ENCODE measurements at regions not wholly inside any gene's neighbourhood (a gene's known extent, or its start where the extent isn't known, plus 50 kb on each side); places are given as distances from the start of the nearest gene placed in this dataset.

- H3K9me2 ChIP-seq (ENCODE audit: insufficient read depth, low read length) = no peaks in the 10 kb centered on the region
- H3K9ac ChIP-seq (ENCODE audit: low read length) = no peak overlapping the region
- no peaks in the 10 kb centered on the region for H3F3A ChIP-seq (ENCODE audit: insufficient read depth, low read length, poor library complexity, severe bottlenecking)
- H3K36me3 ChIP-seq (ENCODE audit: insufficient read depth, low read length) = no peaks in the 10 kb centered on the region
- H3K27me3 ChIP-seq (ENCODE audit: insufficient read depth, low read depth, low read length) = no peaks in the 10 kb centered on the region
- H3K9me3 ChIP-seq (ENCODE audit: low read length) = no peaks in the 10 kb centered on the region
- no peak overlapping the region for H2AFZ ChIP-seq (ENCODE audit: low read depth, low read length)
- H3K4me2 ChIP-seq (ENCODE audit: low read length) = no peak overlapping the region
- TF ChIP-seq EZH2 (IDR thresholded peaks at IDR 0.05; ENCODE audit: borderline replicate concordance, insufficient read depth, low read length, poor library complexity, severe bottlenecking) = no peak
- no peak for TF ChIP-seq SMC3 (conservative IDR thresholded peaks at IDR 0.05; ENCODE audit: poor library complexity)
- TF ChIP-seq MXI1 (conservative IDR thresholded peaks at IDR 0.05; ENCODE audit: poor library complexity, severe bottlenecking) = no peak
- no peak for TF ChIP-seq TAF1 (IDR thresholded peaks at IDR 0.05; ENCODE audit: low read depth)
- TF ChIP-seq REST (IDR thresholded peaks at IDR 0.05; ENCODE audit: borderline replicate concordance) = no peak
- TF ChIP-seq RAD21 (conservative IDR thresholded peaks at IDR 0.05) = no peak
- no peak for TF ChIP-seq POLR2AphosphoS5 (IDR thresholded peaks at IDR 0.05)
- TF ChIP-seq CTCF (IDR thresholded peaks at IDR 0.05; ENCODE audit: poor library complexity, severe bottlenecking) = no peak
- TF ChIP-seq EP300 (conservative IDR thresholded peaks at IDR 0.05; ENCODE audit: poor library complexity, severe bottlenecking) = no peak
- H3K27ac ChIP-seq (ENCODE audit: low read length) = no peak overlapping the region
- no peak overlapping the region for H3K4me3 ChIP-seq (ENCODE audit: low read length)
- no peaks in the 10 kb centered on the region for H3K79me2 ChIP-seq (replicated peaks; ENCODE audit: insufficient read depth, low read length)
- H4K20me1 ChIP-seq (ENCODE audit: insufficient read depth) = no peaks in the 10 kb centered on the region
Measured at GRCh38 chr12:42962384-42962783, 372.8 kb upstream of the PRICKLE1 start.

GRCh38 chr12:42961395-42961794 is 371.8 kb upstream of the PRICKLE1 start:
- H3K36me3 ChIP-seq (ENCODE audit: insufficient read depth, low read length) = no peaks in the 10 kb centered on the region
- no peak for TF ChIP-seq MXI1 (conservative IDR thresholded peaks at IDR 0.05; ENCODE audit: poor library complexity, severe bottlenecking)
- TF ChIP-seq SMC3 (conservative IDR thresholded peaks at IDR 0.05; ENCODE audit: poor library complexity) = no peak
- TF ChIP-seq REST (IDR thresholded peaks at IDR 0.05; ENCODE audit: borderline replicate concordance) = no peak
- no peak for TF ChIP-seq CTCF (IDR thresholded peaks at IDR 0.05; ENCODE audit: poor library complexity, severe bottlenecking)
- TF ChIP-seq EP300 (conservative IDR thresholded peaks at IDR 0.05; ENCODE audit: poor library complexity, severe bottlenecking) = no peak
- TF ChIP-seq EZH2 (IDR thresholded peaks at IDR 0.05; ENCODE audit: borderline replicate concordance, insufficient read depth, low read length, poor library complexity, severe bottlenecking) = no peak
- TF ChIP-seq TAF1 (IDR thresholded peaks at IDR 0.05; ENCODE audit: low read depth) = no peak
- no peak for TF ChIP-seq RAD21 (conservative IDR thresholded peaks at IDR 0.05)
- no peak for TF ChIP-seq POLR2AphosphoS5 (IDR thresholded peaks at IDR 0.05)
- H3K4me2 ChIP-seq (ENCODE audit: low read length) = no peak overlapping the region
- H3K4me3 ChIP-seq (ENCODE audit: low read length) = no peak overlapping the region
- no peaks in the 10 kb centered on the region for H3F3A ChIP-seq (ENCODE audit: insufficient read depth, low read length, poor library complexity, severe bottlenecking)
- no peak overlapping the region for H2AFZ ChIP-seq (ENCODE audit: low read depth, low read length)
- H3K9ac ChIP-seq (ENCODE audit: low read length) = no peak overlapping the region
- no peaks in the 10 kb centered on the region for H4K20me1 ChIP-seq (ENCODE audit: insufficient read depth)
- H3K9me3 ChIP-seq (ENCODE audit: low read length) = no peaks in the 10 kb centered on the region
- no peaks in the 10 kb centered on the region for H3K9me2 ChIP-seq (ENCODE audit: insufficient read depth, low read length)
- no peaks in the 10 kb centered on the region for H3K79me2 ChIP-seq (replicated peaks; ENCODE audit: insufficient read depth, low read length)
- H3K27me3 ChIP-seq (ENCODE audit: insufficient read depth, low read depth, low read length) = no peaks in the 10 kb centered on the region
- no peak overlapping the region for H3K27ac ChIP-seq (ENCODE audit: low read length)
